ENCODE measurements at regions not wholly inside any gene's neighbourhood (a gene's known extent, or its start where the extent isn't known, plus 50 kb on each side); places are given as distances from the start of the nearest gene placed in this dataset.
"Not testable (repeated sequence)": the region's sequence is repeated elsewhere in the genome, so short reads cannot be mapped to it uniquely, and the experiment has no call there.

DNA sequence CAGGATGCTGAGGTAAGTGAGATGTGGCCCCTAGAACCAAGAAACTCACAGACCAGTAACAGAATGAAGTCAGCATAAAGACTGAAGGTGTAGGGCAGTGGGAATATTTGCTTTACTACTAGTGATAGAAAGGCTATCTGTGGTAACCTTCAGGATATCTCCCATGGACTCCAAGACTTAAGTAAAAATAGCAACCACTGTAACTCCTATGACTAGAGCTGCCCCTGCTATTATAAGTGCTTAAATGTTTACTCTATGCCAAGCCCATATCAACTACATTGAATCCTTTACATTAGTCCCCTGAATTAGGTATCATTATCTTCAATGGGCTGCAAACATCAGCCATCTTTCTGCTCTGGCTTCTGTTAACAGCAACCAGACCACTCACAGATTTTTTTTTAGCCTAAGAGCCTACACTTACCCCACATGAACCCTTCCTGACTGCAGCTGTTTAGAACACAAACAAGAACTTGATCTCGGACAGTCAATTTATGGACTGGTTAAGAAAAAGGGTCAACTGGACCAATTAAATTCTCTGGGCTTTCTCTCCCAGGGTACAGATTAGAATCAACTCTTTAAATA lies 335.1 kb upstream of the API5 start:
- no peaks in the 10 kb centered on the region for H3K4me1 ChIP-seq
- TF ChIP-seq, protein P1, sequence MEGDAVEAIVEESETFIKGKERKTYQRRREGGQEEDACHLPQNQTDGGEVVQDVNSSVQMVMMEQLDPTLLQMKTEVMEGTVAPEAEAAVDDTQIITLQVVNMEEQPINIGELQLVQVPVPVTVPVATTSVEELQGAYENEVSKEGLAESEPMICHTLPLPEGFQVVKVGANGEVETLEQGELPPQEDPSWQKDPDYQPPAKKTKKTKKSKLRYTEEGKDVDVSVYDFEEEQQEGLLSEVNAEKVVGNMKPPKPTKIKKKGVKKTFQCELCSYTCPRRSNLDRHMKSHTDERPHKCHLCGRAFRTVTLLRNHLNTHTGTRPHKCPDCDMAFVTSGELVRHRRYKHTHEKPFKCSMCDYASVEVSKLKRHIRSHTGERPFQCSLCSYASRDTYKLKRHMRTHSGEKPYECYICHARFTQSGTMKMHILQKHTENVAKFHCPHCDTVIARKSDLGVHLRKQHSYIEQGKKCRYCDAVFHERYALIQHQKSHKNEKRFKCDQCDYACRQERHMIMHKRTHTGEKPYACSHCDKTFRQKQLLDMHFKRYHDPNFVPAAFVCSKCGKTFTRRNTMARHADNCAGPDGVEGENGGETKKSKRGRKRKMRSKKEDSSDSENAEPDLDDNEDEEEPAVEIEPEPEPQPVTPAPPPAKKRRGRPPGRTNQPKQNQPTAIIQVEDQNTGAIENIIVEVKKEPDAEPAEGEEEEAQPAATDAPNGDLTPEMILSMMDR (IDR thresholded peaks at IDR 0.05): no peak
- H3K9me3 ChIP-seq: no peaks in the 10 kb centered on the region
- no peaks in the 10 kb centered on the region for H3K27me3 ChIP-seq
- 34 to 45% methylated on average over 1 of the region's 1 CpG for WGBS, 2 donors
- no peak for ATAC-seq
- no peak overlapping the region for H3K27ac ChIP-seq
- no peak overlapping the region for H3K4me3 ChIP-seq
- FAIRE-seq: no peak
- H3K36me3 ChIP-seq: no peaks in the 10 kb centered on the region
- intact Hi-C loops (cut with DNase I): no loop called here
- DNase-seq: no peak

DNA sequence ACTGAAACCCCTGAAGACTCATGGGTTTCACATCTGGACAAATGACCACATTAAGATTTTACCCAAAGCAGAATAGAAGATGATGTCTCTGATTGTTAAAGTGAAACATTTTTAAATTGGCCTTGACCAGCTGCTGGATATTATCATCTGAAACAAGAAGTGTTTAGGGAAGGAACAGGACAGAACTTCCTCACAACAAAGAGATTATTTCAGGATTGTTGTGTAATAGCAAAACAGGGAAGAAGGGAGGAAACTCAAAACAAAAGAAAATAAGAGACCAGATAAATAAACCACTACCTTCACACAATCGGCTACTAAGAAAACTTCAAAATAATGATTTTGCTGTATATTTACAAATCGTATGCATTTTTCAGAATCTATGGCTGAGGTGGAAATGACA lies 319.2 kb upstream of the API5 start:
- Histone ChIP-seq H3K27me3 (no peaks in the 10 kb centered on the region), H3K27ac (no peak overlapping the region), H3K4me1 (no peaks in the 10 kb centered on the region), H3K36me3 (no peaks in the 10 kb centered on the region), H3K9me3 (no peaks in the 10 kb centered on the region), H3K4me3 (no peak overlapping the region)
- TF ChIP-seq, protein P1 (IDR thresholded peaks at IDR 0.05): no peak
- ATAC-seq: no peak
- no peak for FAIRE-seq
- intact Hi-C loops (cut with DNase I): no loop called here
- 45 to 60% methylated on average over 2 of the region's 2 CpGs for WGBS, 2 donors
- no peak for DNase-seq

DNA sequence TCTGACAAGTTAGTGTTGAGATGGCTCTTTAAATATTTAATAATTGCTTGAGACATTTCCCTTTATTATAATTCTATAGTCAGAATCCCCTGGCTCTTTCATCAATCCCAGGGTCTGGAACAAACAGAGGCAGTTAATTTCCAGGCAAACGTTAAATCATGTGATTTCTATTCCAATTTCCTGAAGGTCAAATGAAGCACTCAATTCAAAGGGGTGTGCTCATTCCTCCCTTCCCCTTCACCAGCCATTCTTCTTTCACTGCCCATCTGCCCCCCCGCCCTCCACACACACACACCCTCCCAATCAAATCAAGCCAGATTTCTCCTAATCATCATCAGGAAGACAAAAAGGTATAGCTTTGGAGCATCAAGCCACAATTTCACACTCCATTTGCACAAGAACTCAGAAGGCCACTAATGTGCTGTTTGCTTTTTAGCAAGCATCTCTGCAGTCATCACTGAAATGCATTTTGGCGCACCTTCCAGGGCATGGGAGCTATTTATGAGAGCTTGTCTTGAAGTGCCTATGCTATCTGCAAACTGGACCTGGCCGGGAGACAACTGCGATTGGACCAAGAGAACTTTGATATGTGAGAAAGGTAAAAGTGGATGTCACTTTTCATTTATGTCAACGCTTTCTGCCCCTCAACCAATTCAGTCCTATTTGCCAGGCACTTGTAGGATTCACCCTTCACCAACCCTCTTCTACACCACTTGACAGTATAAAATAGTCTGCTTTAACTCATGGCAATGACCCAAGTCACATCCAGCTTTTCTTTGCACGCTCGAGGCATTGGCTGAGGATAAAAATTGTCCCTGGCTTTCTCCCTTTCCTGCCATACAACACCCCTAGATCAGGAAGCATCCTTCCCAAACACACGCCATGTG lies 315.1 kb upstream of the API5 start:
- no peaks in the 10 kb centered on the region for H3K27me3 ChIP-seq
- no peak overlapping the region for H3K4me3 ChIP-seq
- H3K36me3 ChIP-seq: no peaks in the 10 kb centered on the region
- FAIRE-seq (no peak), DNase-seq (no peak), ATAC-seq (no peak)
- H3K27ac ChIP-seq: no peak overlapping the region
- H3K4me1 ChIP-seq: no peaks in the 10 kb centered on the region
- TF ChIP-seq, protein P1 (IDR thresholded peaks at IDR 0.05): no peak
- H3K9me3 ChIP-seq: no peaks in the 10 kb centered on the region
- 55 to 62% methylated on average over 9 of the region's 9 CpGs for WGBS, 2 donors
- intact Hi-C loops (cut with DNase I): no loop called here

DNA sequence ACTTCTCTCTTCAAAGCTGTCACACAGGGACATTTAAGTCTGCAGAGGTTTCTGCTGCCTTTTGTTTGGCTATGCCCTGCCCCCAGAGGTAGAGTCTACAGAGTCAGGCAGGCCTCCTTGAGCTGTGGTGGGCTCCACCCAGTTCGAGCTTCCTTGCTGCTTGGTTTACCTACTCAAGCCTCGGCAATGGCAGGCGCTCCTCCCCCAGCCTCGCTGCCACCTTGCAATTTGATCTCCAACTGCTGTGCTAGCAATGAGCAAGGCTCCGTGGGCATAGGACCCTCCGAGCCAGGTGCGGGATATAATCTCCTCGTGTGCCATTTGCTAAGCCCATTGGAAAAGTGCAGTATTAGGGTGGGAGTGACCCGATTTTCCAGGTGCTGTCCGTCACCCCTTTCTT lies 306.9 kb upstream of the API5 start:
- DNase-seq: not testable (repeated sequence)

DNA sequence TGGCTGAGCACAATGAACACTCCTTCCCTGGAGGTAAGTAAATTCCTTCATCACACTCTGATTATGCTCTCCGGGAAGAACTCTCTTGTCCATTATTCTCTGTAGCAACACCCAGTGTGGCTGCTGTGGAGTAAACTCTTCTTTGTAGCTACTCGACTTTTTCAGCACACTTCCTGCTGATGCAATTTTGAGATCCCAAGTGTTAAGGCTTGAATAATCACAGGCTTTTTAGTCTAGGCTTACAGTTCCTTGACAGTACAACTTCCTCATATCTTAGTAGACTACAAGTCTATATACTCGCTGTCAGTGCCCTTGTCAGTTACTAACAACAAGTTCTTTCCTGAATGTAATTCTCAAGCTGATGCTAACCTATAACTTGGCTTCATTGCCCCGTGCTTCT lies 301.8 kb upstream of the API5 start:
- no peak overlapping the region for H3K27ac ChIP-seq
- H3K4me1 ChIP-seq: no peaks in the 10 kb centered on the region
- TF ChIP-seq, protein P1 (IDR thresholded peaks at IDR 0.05): no peak
- no peak overlapping the region for H3K4me3 ChIP-seq
- ATAC-seq (no peak), FAIRE-seq (no peak), DNase-seq (no peak)
- no peaks in the 10 kb centered on the region for H3K27me3 ChIP-seq
- H3K36me3 ChIP-seq: no peaks in the 10 kb centered on the region
- intact Hi-C loops (cut with DNase I): no loop called here
- H3K9me3 ChIP-seq: no peaks in the 10 kb centered on the region
- WGBS, 2 donors: 29 to 45% methylated on average over 4 of the region's 4 CpGs

More for the DNA sequence above, 306.9 kb upstream of the API5 start:
- FAIRE-seq; H3K27me3 ChIP-seq; H3K36me3 ChIP-seq; H3K27ac ChIP-seq; H3K9me3 ChIP-seq; H3K4me1 ChIP-seq; H3K4me3 ChIP-seq; intact Hi-C loops (cut with DNase I); ATAC-seq: not testable (repeated sequence)
- WGBS, 2 donors: 68% methylated on average over 10 of the region's 10 CpGs
